HepG2 (cell line): ENCODE measurements at regions not wholly inside any gene's neighbourhood (a gene's known extent, or its start where the extent isn't known, plus 50 kb on each side); places are given as distances from the start of the nearest gene placed in this dataset.

Source experiments
- CTCF ChIP-seq: sonication (generic); formaldehyde crosslinking; IDR thresholded peaks from 2 replicates; pipeline ENCODE4 v1.5.0; 2020; ENCODE audit warnings: mild to moderate bottlenecking, missing genetic modification reagents, moderate library complexity
- ESRRA ChIP-seq: sonication (generic); formaldehyde crosslinking; IDR thresholded peaks from 2 replicates; pipeline ENCODE4 v1.5.1; 2020; ENCODE audit warnings: mild to moderate bottlenecking, low read depth, missing genetic modification reagents
- ZNF225 ChIP-seq: sonication (generic); formaldehyde crosslinking; IDR thresholded peaks from 2 replicates; pipeline ENCODE4 v1.4.0; 2020; ENCODE audit warnings: mild to moderate bottlenecking, missing genetic modification reagents
- ZNF33B ChIP-seq: sonication (generic); formaldehyde crosslinking; IDR thresholded peaks from 2 replicates; pipeline ENCODE4 v1.5.1; 2020; ENCODE audit warnings: mild to moderate bottlenecking, missing genetic modification reagents

GRCh38 chr4:175143116-175143515, 225.0 kb downstream of the ADAM29 start:
- TF ChIP-seq ZNF225 (CRISPR knock-in tag) (no peak), ESRRA (CRISPR knock-in tag) (no peak), ZNF33B (no peak), CTCF (CRISPR knock-in tag) (no peak)
